Activated CD8-positive, alpha-beta memory T cell treated with anti-CD3 and anti-CD28 coated beads, Interleukin-2, amount 50 U/mL, for 4 hours (primary cell): ENCODE measurements at regions not wholly inside any gene's neighbourhood (a gene's known extent, or its start where the extent isn't known, plus 50 kb on each side); places are given as distances from the start of the nearest gene placed in this dataset.
"Not testable (repeated sequence)": the region's sequence is repeated elsewhere in the genome, so short reads cannot be mapped to it uniquely, and the experiment has no call there.

ENCODE experiments used
- DNase-seq: peaks from one replicate; pipeline ENCODE4 v3.0.0-alpha.2; 2020

DNA sequence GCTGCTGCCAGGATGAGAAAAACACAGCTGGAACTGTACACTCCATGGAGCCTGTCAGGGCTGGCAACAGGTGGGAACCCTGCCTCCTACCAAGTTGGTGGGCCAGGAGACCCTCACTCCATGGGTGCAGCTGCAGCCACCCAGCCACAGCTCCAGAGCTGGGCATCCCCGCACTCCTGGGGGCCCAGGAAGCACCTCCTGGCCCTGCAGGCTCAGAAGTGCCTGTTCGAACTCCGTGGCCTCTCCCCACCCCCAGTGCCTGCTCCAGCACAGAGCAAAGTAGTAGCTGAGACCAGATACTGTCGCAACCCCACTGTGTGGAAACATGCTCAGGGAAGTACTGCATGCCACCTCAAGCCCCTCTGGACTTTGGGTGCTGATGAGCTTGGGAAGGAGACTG lies 564.0 kb upstream of the ACO1 start:
- no peak for DNase-seq

DNA sequence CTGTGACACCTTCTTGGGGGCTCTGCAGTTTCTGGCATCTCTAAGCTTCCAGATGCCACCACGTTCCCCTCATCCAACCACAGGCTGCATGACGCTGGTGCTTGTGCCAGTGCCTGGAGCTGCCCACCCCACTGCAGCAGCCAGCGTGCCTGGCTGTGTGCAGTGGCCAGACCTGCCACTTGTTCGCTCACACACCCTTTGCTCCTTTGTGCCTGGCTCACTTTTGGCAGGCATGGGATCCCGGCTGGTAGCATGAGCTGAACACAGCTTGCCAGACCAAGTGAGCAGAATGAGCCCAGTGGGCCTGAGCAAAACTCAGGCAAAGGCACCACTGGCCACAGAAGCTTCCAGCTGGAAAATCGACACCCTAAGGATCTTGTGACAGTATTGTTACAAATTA lies 562.9 kb upstream of the ACO1 start:
- no peak for DNase-seq

- DNase-seq = no peak
Observed at GRCh38 chr9:31823365-31823764, 561.1 kb upstream of the ACO1 start.

GRCh38 chr9:31824860-31825259 lies 559.6 kb upstream of the ACO1 start:
- no peak for DNase-seq

DNA sequence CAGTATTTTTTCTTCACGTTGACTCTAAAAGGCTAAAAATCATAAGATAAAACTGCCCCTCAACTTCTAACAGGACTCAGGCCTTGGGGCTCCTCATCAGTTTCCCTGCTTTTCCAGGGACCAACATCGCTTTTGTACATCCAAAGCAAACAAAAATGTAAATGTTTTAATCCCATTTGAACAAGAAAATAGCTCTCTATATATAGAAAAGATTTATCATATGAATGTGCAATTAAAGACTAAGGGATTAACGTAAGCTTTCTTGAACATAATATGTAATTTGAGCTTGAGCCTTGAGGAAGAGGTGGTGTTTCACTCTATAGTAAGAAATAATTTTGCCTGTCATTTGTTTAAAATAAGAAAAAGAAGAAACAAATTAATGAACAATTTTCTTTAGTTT lies 547.2 kb upstream of the ACO1 start:
- DNase-seq = no peak

- no peak for DNase-seq
Observed at GRCh38 chr9:31839273-31839672, 545.2 kb upstream of the ACO1 start.

- no peak for DNase-seq
Observed at GRCh38 chr9:31840702-31841101, 543.7 kb upstream of the ACO1 start.

DNA sequence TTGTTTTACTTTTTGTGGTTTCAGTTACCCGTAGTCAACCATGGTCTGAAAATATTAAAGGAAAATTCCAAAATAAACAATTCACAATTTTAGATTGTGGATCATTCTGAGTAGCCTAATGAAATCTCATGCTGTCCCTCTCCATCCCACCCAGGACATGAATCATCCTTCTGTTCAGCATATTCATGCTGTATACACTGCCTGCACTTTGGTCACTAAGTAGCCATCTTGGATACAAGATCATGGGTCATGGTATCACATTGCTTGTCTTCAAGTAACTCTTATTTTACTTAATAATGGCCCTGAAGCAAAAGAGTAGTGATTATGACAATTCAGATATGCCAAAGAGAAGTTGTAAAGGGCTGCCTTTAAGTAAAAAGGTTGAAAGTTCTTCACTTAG lies 536.5 kb upstream of the ACO1 start:
- no peak for DNase-seq

GRCh38 chr9:31848505-31849285 lies 535.7 kb upstream of the ACO1 start:
- DNase-seq = no peak

GRCh38 chr9:31854187-31854586 lies 530.3 kb upstream of the ACO1 start:
- DNase-seq = no peak

- DNase-seq = no peak
Observed at GRCh38 chr9:31868830-31869229, 515.6 kb upstream of the ACO1 start.

GRCh38 chr9:31870276-31870675 lies 514.2 kb upstream of the ACO1 start:
- DNase-seq = no peak

DNA sequence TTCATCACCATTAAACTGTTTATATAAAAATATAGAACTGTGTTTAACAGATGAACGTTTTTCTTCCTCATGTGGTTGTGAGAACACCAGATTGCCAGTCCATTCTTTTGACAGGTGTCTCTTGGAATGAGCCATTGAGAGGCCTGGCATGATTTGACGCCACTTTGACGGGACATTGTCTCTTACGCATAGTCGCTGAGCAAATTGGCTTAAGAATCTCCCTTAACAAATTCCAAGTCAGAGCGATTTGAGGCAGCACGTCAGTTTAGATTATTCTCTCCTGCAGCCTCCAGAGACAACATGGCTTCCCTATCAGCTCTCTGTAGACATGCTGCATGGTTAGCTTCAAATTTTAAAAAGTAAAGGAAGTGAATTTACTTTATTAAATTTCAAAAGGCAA lies 510.7 kb upstream of the ACO1 start:
- DNase-seq = no peak

GRCh38 chr9:31894008-31894407 lies 490.4 kb upstream of the ACO1 start:
- no peak for DNase-seq

- no peak for DNase-seq
Observed at GRCh38 chr9:31908158-31908890, 476.1 kb upstream of the ACO1 start.

DNA sequence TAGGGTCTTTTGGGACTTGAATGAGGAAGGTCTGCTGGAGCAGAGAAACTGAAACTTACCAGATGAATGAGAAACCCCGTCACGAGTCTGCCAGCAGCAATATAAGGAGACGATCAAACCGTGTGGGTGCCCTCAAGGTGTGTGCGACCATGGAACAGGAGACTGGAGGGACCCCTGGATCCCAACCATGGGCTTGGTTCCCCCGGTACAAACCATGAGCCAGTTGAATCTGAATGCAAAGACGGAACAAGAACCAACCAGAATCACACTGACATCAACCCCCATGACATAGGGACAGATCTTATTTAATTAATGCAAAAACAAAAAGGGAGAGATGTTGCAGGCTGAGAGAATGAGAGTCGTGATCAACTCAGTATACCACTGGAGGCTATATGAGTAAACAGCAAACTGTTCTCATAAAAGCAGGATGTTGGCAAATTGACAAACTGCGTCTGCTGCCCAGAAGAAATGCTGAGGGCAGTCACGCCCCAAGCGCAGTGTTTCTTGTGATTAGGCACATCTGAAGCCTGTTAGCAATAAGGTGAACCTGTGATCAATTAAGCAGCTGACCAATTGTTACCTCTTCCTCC lies 475.5 kb upstream of the ACO1 start:
- DNase-seq = no peak

- DNase-seq = no peak
Observed at GRCh38 chr9:31912636-31913035, 471.8 kb upstream of the ACO1 start.

DNA sequence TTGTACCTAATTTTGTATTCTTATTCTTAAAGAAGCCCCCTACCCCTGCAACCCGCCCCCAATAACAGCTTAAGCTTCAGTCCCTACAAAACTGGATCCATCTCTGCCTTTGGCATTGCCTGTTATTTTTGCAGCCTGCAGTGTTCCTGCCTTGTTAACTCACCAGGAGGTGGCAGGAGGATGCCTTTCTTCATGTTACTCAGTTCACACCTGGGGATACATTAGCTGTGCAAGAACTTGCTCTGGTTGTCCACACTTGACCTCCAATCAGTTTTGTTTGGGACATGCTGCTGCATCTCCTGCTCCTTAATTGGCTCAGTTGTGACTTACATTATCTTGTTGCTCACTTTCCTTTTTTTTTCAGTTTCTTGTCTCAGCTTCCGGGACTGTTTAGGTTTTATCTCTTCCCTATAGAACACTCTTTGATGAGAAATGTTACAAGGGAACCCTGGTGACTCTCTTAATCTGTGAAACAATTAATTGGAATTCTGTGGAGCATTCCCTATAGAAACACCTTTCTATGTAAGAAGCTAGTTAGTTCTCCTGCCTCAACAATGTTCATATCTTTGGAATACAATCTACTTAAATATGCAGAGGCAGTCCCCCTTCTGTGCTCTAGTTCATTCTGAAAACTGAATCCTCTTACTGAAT lies 467.7 kb upstream of the ACO1 start:
- no peak for DNase-seq

DNA sequence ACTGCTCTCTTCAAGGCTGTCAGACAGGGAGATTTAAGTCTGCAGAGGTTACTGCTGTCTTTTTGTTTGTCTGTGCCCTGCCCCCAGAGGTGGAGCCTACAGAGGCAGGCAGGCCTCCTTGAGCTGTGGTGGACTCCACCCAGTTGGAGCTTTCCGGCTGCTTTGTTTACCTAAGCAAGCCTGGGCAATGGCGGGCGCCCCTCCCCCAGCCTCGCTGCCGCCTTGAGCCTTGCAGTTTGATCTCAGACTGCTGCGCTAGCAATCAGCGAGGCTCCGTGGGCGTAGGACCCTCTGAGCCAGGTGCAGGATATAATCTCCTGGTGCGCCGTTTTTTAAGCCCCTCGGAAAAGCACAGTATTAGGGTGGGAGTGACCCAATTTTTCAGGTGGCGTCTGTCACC lies 446.7 kb upstream of the ACO1 start:
- DNase-seq = not testable (repeated sequence)

DNA sequence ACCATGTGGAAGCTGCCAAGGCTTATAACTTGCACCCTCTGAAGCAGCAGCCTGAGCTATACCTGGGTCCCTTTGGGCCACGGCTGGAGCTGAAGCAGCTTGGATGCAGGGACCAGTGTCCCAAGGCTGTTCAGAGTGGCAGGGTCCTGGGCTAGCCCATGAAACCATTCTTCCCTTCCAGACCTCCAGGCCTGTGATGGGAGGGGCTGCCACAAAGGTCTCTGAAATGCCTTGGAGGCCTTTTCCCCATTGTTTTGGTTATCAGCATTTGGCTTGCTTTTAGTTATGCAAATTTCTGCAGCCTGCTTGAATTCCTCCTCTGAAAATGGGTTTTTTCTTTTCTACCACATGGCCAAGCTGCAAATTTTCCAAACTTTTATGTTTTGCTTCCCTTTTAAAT lies 433.7 kb upstream of the ACO1 start:
- no peak for DNase-seq

DNA sequence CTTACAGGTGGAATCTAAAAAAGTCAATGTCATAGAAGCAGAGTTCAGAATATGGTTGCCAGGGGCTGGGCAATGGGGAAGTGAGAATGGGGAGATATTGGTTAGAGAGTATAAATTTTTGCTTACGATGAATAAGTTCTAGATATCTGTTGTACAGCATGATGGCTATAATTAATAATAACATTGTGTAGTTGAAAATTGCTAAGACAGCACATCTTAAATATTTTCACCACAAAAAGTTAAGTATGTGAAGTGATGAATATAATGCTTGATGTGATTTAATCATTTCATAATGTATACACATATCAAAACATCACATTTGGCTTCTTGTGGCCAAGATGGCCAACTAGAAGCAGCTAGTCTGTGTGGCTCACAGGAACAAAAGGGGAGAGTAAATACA lies 425.9 kb upstream of the ACO1 start:
- no peak for DNase-seq

- DNase-seq = no peak
Observed at GRCh38 chr9:31969552-31969951, 414.9 kb upstream of the ACO1 start.

DNA sequence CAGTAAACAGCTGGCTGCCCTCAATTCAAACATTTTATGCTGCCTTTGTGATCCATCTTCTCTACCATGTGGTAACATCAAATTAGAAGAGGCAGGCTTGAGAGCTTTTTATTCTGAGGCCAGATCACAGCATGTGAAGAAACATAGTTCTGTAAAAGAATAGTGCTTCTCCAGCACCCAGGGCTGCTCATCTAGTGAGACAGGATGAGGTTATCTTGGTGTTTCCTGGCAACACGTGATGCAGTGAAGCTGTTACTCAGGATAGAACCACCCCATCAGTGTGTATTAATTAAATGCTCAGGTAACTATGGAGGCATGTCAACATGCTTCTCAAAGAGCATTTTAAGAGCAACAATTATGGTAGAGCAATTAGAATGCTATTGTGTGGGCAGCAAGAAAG lies 400.5 kb upstream of the ACO1 start:
- no peak for DNase-seq

DNA sequence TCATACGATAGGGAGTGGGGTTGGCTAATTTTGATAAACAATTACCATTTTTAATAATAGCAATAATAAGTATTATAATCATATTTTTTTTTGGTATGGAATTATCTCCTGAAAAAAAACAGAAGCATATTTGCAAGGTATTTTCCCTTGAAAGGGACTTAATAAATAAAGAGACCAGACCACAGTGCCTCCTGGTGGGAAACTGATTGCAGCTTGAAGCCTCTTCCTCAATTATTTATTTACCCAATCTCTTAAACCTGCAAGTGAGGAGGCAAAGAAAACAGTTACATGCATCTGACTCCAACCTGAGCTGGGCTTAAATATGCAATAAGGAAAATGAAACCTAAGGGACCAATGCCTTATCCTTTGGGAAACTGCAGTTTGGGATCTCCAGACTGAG lies 388.1 kb upstream of the ACO1 start:
- DNase-seq = no peak
